ENCODE measurements at regions not wholly inside any gene's neighbourhood (a gene's known extent, or its start where the extent isn't known, plus 50 kb on each side); places are given as distances from the start of the nearest gene placed in this dataset.

GRCh38 chr6:115442323-115442722, 618.4 kb downstream of the FRK start:
- TF ChIP-seq, protein P1, sequence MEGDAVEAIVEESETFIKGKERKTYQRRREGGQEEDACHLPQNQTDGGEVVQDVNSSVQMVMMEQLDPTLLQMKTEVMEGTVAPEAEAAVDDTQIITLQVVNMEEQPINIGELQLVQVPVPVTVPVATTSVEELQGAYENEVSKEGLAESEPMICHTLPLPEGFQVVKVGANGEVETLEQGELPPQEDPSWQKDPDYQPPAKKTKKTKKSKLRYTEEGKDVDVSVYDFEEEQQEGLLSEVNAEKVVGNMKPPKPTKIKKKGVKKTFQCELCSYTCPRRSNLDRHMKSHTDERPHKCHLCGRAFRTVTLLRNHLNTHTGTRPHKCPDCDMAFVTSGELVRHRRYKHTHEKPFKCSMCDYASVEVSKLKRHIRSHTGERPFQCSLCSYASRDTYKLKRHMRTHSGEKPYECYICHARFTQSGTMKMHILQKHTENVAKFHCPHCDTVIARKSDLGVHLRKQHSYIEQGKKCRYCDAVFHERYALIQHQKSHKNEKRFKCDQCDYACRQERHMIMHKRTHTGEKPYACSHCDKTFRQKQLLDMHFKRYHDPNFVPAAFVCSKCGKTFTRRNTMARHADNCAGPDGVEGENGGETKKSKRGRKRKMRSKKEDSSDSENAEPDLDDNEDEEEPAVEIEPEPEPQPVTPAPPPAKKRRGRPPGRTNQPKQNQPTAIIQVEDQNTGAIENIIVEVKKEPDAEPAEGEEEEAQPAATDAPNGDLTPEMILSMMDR (conservative IDR thresholded peaks at IDR 0.05; ENCODE audit: low read depth, low read length) = no peak
- TF ChIP-seq EZH2 (IDR thresholded peaks at IDR 0.05; ENCODE audit: borderline replicate concordance, low read depth, low read length, poor library complexity, severe bottlenecking) = no peak

Data from A673 (cell line).